NCI-H460 (cell line): ENCODE measurements at regions not wholly inside any gene's neighbourhood (a gene's known extent, or its start where the extent isn't known, plus 50 kb on each side); places are given as distances from the start of the nearest gene placed in this dataset.
"Not testable (repeated sequence)": the region's sequence is repeated elsewhere in the genome, so short reads cannot be mapped to it uniquely, and the experiment has no call there.

Source experiments
- DNase-seq: peaks from one replicate; pipeline ENCODE4 v3.0.0-alpha.2; 2016; ENCODE audit warnings: low read depth; ENCODE audit errors: extremely low read depth

GRCh38 chr6:103001724-103002123, 1608.2 kb downstream of the GRIK2 start:
- no peak for DNase-seq

DNA sequence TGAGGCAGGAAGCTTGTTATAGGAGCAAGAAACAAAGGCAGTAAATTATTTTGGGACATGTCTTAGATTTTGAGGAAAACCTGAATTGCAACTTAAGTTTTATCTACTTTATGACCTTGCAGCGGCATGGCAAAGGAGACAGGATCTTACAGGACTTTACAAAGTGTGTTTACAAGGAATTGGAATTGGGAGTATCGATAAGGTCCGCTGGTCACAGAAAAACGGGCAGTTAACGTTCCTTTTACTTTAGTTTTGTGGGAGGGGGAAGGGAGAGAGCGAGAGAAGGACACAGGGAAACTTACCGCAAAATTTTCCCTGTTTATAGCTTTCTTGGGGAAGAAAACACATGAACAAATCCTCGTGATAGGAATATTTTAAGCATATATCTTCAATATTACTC, 1607.2 kb downstream of the GRIK2 start:
- DNase-seq: no peak

DNA sequence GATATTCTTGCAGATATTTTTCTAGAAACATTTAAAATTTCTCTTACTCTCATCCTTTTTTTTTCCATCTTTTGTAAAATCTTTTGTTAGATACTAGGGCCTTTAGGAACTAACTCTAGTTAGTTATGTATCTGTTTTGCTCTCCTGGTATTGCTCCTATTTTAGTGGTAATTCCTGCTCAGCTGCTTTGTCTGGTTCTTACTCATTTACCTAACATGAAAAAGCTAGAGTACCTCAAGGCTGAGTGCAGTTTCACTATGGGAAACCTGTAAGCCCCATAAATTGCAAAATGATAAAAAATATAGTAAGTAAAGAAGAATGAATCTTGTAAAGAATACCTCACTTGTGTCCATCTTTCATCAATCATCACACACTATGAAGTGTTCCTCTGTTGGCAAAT, 1602.0 kb downstream of the GRIK2 start:
- DNase-seq: no peak

DNA sequence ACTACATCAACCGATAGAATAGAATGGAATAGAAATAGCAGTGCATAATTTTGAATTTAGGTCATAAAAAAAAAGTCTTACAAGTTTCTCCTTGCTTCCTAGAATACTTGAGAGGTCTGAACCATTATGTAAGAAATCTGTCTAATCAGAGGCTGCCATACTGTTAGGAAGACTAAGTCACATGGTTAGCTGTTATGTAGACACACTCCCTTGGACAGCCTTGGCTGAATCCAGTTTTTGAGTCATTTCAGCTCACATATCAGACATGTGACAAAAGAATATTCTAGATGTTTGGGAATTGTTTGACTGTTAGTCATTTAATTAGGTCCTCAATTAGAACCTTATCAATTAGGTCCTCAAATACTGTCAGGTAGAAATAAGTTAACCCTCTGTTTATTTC, 1601.4 kb downstream of the GRIK2 start:
- no peak for DNase-seq

GRCh38 chr6:102986086-102986485, 1592.6 kb downstream of the GRIK2 start:
- no peak for DNase-seq

DNA sequence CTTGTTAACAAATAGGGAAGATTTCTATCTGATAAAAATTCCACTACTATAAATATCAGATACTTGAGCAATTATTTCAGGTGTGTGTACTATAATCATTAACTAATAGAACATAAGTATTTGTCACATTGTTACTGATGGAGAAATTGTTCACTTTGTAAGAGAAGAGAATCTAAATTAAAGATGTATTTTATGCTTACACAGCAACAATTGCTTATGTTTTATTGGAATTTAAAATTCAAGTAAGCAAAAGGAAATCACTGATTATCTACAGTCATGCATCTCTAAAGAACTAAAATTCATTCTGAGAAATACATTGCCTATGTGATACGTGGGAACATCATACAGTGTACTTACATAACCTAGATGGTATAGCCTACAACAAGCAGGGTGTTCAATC, 1590.8 kb downstream of the GRIK2 start:
- no peak for DNase-seq

DNA sequence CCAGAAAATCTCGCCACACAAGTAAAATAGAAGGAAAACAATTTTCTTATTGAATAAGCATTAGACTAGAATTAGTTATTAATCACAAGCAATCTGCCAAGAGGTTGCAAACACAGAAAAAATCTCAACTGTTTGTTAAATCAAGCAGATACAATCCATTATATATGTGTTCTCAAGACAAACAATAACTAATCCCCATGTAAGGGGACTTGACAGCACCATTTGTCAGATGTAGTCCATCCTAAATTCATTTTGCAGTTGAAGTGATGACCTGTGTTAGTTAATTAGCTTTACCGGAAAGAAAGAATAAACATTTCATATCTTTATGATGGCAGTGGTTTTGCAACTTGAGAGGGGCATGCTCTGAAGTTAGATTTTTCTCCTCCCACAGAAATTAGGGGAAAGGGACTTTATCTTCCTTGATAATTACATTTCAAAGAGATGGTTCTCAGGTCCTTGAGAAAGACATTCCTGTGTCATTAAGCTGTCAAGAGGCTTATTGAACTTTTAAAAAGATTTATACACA, 1588.0 kb downstream of the GRIK2 start:
- no peak for DNase-seq

- DNase-seq: no peak
Measured at GRCh38 chr6:102980951-102981350, 1587.4 kb downstream of the GRIK2 start.

- no peak for DNase-seq
Measured at GRCh38 chr6:102961902-102962301, 1568.4 kb downstream of the GRIK2 start.

DNA sequence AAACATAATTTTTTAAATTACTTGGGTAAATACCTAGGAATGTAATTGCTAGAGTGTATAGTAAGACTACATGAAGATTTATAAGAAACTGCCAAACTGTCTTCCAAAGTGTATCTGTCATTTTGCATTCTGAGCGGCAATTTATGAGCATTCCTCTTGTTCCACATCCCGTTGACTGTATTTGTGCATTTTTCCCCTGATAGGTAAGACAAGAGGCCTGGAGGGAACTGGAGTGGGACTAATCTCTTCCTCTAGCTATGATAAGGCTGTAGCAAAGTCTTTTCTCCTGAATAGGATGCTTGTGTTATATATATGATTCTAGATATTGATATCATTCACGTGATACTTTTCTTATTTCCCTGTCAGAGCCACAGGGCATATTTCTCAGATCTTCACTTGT, 1557.5 kb downstream of the GRIK2 start:
- DNase-seq: no peak

DNA sequence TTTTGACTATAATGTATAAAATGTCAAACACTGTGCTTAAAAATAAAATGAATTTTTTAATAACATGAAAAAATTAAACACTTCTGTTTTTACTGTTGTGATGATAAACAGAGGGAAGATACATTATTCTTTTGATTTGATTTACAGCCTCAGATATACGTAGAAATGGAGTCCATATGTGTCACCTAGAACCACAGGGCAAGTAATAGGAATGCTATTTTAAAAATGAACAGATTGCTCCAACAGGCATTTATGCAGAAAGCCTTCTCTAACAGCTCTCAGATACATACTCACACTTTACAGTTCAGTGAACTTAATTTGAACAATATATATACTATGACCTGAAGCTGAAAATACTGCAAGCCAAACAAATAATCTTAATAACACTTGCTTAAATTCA, 1551.0 kb downstream of the GRIK2 start:
- DNase-seq: no peak

DNA sequence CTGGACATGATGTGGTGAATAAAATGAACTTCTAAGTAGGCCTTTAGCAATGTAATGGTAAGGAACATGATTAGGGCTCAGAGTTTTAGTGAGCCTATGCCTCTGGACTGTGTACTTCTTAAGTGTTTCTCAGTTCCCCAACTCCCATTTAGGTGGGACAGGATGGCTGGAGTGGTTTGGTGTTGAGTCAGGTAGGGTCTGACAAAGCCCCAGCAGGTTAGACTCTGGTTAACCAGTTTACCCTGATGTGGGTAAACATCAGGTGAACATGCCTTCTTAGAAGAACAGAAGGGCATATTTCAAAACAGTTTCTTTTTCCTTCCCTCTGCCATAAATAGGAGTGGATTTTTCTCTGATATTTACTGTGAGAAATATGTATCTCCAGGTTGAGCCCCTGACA, 1548.7 kb downstream of the GRIK2 start:
- DNase-seq: no peak

DNA sequence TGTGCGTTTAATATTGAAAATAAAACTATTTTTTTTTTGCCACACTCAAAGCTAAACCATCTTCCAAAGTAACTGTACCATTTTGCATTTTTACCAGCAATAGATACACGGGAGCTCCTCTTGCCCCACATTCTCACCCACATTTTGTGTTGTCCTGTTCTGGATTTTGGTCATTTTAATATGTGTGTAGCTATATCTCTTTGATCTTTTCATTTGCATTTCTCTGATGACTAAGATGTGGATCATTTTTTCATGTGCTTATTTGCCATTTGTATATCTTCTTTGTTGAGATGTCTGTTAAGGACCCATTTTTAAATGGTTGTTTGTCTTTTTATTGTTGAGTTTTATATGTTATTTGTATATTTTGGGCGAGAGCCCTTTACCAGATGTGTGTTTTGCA, 1543.5 kb downstream of the GRIK2 start:
- no peak for DNase-seq

DNA sequence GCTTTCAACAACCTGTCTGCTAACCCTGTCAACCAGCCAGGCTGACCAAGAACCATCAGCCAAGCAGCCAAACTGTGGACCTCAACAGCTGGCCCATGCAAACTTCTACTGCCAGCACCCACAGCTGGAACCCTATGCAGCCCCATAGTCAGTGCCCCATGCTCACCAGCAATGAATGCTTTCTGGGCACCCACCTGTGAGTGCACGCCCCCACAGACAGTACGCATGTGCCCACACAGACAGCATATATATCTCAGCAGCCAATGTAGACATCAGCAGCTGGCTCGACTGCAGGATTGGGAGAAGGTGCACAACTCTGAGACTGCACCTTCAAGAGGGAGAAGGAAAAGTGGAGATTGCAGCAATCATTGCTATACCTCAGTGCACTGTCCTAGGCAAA, 1534.6 kb downstream of the GRIK2 start:
- no peak for DNase-seq

DNA sequence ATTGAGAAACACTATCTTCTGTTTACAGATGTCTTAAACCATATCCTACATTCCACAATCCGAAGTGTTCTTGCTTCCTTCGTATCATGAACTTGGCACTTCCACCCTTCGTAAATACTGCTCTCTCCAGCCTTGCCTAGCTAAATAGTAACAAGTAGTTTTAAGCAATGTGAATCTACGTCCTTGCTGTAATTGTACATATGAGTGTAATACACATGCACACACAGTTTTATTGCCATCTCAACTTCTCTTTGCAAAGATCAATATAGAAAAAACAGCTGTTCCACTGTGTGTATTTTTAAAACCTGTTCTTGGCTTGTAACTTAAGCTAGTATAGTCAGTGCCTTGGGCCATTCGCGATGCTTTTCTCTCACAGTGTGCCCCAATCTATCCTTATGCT, 1524.7 kb downstream of the GRIK2 start:
- DNase-seq: no peak

GRCh38 chr6:102911571-102911970, 1518.1 kb downstream of the GRIK2 start:
- DNase-seq: no peak

DNA sequence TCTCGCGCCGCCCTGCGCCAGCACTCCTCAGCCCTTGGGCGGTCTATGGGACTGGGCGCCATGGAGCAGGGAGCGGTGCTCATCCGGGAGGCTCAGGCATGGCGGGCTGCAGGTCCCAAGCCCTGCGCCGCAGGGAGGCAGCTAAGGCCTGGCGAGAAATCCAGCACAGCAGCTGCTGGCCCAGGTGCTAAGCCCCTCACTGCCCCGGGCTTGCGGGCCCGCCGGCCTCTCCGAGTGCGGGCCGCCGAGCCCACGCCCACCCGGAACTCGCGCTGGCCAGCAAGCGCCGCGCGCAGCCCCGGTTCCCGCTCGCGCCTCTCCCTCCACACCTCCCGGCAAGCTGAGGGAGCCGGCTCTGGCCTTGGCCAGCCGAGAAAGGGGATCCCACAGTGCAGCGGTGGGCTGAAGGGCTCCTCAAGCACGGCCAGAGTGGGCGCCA, 1517.2 kb downstream of the GRIK2 start:
- not testable (repeated sequence) for DNase-seq

- DNase-seq: no peak
Measured at GRCh38 chr6:102907181-102907580, 1513.7 kb downstream of the GRIK2 start.

- DNase-seq: no peak
Measured at GRCh38 chr6:102902471-102902870, 1509.0 kb downstream of the GRIK2 start.

- no peak for DNase-seq
Measured at GRCh38 chr6:102895683-102896082, 1502.2 kb downstream of the GRIK2 start.

DNA sequence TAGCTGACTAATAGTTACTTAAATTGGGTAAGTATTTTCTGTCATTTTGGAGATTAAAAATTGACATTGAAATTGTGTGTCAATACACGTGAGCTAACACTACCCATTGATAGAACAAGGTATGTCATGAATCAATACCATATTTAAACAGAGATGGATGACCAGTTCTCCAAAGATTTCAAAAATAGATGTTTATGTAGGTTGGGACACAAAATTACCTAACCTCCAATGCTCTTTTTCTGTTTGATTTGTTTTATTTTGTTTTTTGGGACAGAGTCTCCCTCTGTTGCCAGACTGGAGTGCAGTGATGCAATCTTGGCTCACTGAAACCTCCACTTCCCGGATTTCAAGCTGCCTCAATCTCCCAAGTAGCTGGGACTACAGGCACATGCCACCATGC, 1491.7 kb downstream of the GRIK2 start:
- DNase-seq: no peak

DNA sequence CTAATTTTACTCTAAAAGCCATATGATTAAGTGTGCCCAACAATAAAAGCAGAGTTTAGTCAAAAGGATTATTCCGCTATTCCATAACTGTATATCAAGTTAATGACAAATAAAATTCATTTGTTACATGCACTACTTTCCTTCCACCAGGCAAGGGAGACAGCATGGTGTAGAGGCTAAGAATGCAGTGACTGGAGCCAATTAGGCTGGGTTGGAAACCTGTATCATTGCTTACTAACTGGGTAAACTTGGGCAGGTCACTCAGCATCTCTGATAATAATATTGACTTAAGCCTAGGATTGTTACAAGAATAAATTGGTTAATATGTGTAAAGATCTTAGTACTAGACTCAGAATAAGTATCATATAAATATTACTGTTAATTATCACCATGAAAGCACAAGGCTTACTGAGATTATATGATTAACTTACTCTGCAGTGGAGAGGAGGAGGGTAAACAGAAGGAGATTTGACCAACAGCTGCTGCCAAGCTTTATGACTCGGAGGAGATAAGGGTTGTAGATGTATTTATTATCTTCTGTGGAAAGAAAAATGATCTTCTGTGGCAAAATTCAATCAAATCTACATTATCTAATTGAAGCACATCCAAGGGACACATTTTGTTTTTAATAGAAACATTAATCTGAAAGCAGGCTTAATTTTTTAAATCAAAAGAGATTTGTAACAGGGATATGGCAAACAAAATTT, 1459.9 kb downstream of the GRIK2 start:
- no peak for DNase-seq

GRCh38 chr6:102848796-102849195, 1455.3 kb downstream of the GRIK2 start:
- no peak for DNase-seq
